Cardiac fibroblast (primary cell): ENCODE measurements at regions not wholly inside any gene's neighbourhood (a gene's known extent, or its start where the extent isn't known, plus 50 kb on each side); places are given as distances from the start of the nearest gene placed in this dataset.
"Not testable (repeated sequence)": the region's sequence is repeated elsewhere in the genome, so short reads cannot be mapped to it uniquely, and the experiment has no call there.

Source experiments
- DNase-seq, 2 donors: peaks; one replicate each; pipeline versions ENCODE4 v3.0.0 to v3.0.0-alpha.2; 2010; ENCODE audit warnings: low read depth in 2 of 2
- H3K4me3 ChIP-seq, 2 donors: replicated peaks in 1 of 2; 1 replicate in 1 of 2; 2 replicates in 1 of 2; pipeline ENCODE4 v1.5.1; 2011; ENCODE audit warnings: low read depth in 2 of 2, low read length in 2 of 2, mild to moderate bottlenecking in 2 of 2, moderate library complexity in 1 of 2
- CTCF ChIP-seq: IDR thresholded peaks from one replicate; pipeline ENCODE4 v1.5.1; 2011; ENCODE audit warnings: low read depth, mild to moderate bottlenecking, low read length, inconsistent platforms

GRCh38 chr10:26939290-26939961 is 78.7 kb upstream of the ABI1 start:
- TF ChIP-seq CTCF: no peak
- no peak for DNase-seq

GRCh38 chr10:26938578-26938977 is 77.8 kb upstream of the ABI1 start:
- no peak overlapping the region for H3K4me3 ChIP-seq
- no peak for TF ChIP-seq CTCF
- no peak for DNase-seq

More at GRCh38 chr10:26939290-26939961, 78.7 kb upstream of the ABI1 start:
- no peak overlapping the region for H3K4me3 ChIP-seq

GRCh38 chr10:26937371-26937770 is 76.6 kb upstream of the ABI1 start:
- DNase-seq: no peak
- H3K4me3 ChIP-seq: no peak overlapping the region
- TF ChIP-seq CTCF: no peak

- H3K4me3 ChIP-seq, DNase-seq: not testable (repeated sequence)
Observed at GRCh38 chr10:26934190-26934589, 73.4 kb upstream of the ABI1 start.

GRCh38 chr10:26932576-26932975 is 71.8 kb upstream of the ABI1 start:
- no peak for TF ChIP-seq CTCF
- no peak for DNase-seq
- no peak overlapping the region for H3K4me3 ChIP-seq

- no peak for TF ChIP-seq CTCF
- DNase-seq: no peak
- H3K4me3 ChIP-seq: peak overlapping the region in 1 of 2 donors; percentile 11
Observed at GRCh38 chr10:26931223-26931622, 70.5 kb upstream of the ABI1 start.

- DNase-seq, H3K4me3 ChIP-seq: not testable (repeated sequence)
Observed at GRCh38 chr10:26922824-26923223, 62.1 kb upstream of the ABI1 start.

- not testable (repeated sequence) for H3K4me3 ChIP-seq, DNase-seq
Observed at GRCh38 chr10:26919156-26919860, 58.5 kb upstream of the ABI1 start.
